LHCN-M2 (cell line): ENCODE measurements at regions not wholly inside any gene's neighbourhood (a gene's known extent, or its start where the extent isn't known, plus 50 kb on each side); places are given as distances from the start of the nearest gene placed in this dataset.

Experiments
- DNase-seq: peaks from one replicate; pipeline ENCODE4 v3.0.0-alpha.2; 2012; ENCODE audit warnings: low read depth

- DNase-seq: no peak
These were observed 54.1 kb upstream of the FOXQ1 start for GRCh38 chr6:1257778-1258177.

GRCh38 chr6:1256435-1257008, 55.4 kb upstream of the FOXQ1 start:
- no peak for DNase-seq

DNA sequence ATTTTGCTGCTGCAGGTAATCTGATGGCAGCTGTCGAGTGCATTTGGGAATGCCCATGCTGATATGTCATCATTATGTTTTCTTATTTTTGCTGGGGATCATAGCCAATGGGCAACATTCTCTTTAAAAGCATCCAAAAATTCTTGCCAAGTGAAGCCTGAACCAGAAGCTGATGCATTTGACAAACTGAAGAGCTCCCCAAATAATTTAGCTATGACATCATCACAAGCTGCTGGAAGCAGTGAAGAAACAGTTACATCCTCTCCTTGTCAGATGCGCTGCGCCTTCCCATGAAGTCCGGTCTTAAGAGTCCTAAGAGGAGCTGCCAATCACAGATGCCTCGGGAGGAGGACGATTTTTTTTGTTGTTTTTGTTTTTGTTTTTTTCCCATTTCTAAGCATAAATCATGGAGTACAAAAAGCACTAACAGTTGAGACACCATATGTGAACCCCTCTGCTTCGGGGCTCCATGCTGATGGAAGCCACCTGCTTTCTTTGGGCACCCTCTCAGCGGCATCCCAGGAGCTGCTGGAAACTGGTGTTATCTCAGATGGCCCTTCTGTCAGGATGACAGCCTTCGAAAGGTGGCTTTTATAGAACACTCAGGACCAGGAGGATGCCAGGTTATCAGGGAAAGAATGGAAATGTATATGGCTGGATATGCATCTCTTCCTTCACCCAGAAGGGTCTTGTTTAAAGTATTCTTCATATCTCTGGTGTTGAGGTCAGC, 56.1 kb upstream of the FOXQ1 start:
- no peak for DNase-seq

- DNase-seq: no peak
These were observed 57.6 kb upstream of the FOXQ1 start for GRCh38 chr6:1254326-1254725.

GRCh38 chr6:1253816-1254215, 58.1 kb upstream of the FOXQ1 start:
- no peak for DNase-seq

- no peak for DNase-seq
These were observed 60.4 kb upstream of the FOXQ1 start for GRCh38 chr6:1251198-1252155.

DNA sequence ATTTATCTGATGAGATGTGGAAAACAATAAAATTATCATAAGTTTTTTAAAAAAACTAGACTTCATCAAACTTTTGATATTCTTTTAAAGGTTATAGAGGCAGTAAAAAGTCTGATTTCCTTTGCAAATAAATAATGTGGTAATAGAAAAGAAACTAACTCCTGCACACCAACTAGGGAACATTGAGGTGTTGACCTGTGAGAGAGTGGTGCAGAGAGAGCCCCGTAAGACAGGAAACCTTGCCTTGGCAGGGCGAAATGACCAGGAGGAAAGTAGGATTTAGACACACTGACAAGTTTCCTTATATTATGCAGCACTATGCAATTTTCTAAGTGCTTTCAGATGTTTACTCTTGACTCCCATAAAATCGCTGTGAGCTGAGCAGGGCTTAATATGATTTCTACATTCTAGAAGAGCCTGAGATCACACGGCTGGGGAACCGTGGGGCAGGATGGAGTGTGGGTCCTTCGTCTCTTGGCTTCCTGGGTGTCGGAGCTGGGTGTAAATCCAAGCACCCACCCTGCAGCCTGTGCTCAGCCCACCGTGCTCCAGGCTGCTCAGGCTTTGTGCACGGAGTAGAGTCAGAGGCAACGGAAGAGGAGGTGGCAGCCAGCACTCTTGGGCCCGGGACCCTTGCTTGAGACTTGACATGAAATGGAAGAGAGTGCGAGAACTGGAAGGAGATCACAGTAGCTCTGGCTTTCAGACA, 61.3 kb upstream of the FOXQ1 start:
- no peak for DNase-seq

- DNase-seq: no peak
These were observed 64.0 kb upstream of the FOXQ1 start for GRCh38 chr6:1247894-1248293.

- DNase-seq: no peak
These were observed 64.8 kb upstream of the FOXQ1 start for GRCh38 chr6:1247056-1247455.

DNA sequence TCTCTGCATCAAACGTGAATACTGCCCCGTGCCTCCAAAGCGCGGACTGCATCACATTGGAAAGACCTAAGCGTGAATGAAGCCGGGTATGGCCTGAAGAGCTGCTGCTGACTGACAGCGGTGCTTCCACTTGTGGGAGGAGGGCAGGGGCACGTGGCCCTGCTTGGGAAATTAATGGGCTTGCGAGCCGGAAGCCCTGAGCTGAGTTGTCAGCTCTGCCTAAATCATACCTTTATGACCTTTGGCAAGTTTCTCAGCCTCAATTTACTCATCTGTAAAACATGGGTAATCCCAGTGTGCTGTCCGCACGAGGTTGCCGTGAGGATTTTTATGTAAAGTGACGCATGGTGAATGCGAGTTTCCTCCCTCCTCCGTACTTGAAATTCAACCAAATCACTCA, 67.0 kb upstream of the FOXQ1 start:
- peak; percentile 11 for DNase-seq

- no peak for DNase-seq
These were observed 67.6 kb upstream of the FOXQ1 start for GRCh38 chr6:1244278-1244677.

DNA sequence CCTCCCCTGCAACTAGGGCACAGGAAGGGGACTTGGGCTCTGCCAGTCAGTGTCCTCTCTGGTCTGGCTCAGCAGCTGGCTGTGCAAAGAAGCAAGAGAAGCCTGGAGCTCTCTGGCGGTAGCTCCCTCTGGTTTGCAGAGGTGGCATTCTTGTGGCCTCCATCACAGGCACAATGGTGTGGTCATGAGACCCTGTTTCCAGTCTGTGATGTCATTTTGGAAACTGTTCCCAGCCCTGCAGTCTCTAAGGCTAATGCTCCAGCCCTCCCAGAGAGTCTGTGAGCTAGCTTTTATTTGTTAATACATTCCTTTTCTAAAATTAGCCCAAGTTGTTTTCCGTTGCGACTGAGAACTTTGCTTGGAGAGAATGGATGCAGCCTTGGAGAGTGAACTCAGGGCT, 69.5 kb upstream of the FOXQ1 start:
- DNase-seq: no peak

GRCh38 chr6:1242021-1242420, 69.9 kb upstream of the FOXQ1 start:
- DNase-seq: no peak

GRCh38 chr6:1240766-1241318, 71.1 kb upstream of the FOXQ1 start:
- DNase-seq: no peak

- DNase-seq: no peak
These were observed 72.1 kb upstream of the FOXQ1 start for GRCh38 chr6:1239805-1240204.

- DNase-seq: no peak
These were observed 73.9 kb upstream of the FOXQ1 start for GRCh38 chr6:1238040-1238439.

DNA sequence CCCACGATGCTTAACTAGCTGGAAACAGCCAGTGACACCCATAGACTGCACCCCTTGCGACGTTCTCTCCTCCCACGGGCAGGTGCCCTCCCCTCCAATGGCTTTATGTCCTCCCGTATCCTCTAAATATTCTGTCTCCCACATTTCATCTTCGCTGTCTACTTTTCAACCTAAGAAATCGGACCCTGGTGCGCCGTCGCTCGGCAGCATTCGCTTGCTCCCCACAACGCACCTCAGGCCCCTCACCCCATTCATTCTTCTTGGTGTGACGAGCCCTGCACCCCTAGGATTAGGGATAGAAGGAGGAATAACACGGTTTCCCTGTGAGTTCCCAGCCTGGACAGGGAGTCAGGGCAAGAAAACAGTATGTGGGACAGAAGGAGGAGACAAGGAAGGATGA, 74.3 kb upstream of the FOXQ1 start:
- no peak for DNase-seq

- no peak for DNase-seq
These were observed 76.1 kb upstream of the FOXQ1 start for GRCh38 chr6:1235825-1236224.

DNA sequence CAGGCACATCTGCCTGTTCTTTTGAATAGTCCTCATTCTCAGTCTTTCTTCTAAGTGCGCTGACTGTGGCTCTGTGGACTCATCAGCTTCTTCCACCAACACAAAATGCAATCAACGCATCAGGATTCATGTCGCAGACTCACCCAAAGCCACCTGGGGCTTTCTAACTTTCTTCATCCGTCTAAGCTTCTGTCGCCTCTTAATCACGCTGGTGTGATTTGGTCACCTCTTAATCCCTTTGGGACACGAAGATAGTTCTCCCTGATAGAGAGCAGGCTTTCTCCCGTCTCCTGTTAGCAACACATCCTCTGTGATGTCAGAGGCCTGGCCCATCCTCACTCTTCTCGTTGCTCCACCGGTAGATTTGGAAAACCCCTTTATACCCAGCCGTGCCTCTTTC, 78.0 kb upstream of the FOXQ1 start:
- DNase-seq: no peak

DNA sequence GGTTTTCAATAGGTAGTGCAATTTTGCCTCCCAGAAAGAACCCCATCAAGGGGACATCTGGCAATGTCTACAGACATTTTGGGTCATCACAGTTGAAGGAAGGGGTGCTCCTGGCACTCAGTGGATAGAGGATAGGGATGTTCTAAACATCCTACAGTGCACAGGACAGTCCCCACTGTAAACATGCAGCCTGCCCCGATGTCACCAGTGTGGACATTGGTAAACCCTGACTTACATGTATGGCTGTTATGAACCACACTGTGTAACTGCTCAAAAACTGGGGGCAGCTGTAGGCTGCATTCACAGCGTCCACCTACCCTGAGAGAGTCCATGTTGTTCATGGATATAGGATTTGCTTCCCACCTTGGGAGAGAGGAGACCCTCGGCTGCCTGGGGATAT, 79.3 kb upstream of the FOXQ1 start:
- no peak for DNase-seq

- no peak for DNase-seq
These were observed 80.0 kb upstream of the FOXQ1 start for GRCh38 chr6:1231941-1232340.
